ENCODE measurements at regions not wholly inside any gene's neighbourhood (a gene's known extent, or its start where the extent isn't known, plus 50 kb on each side); places are given as distances from the start of the nearest gene placed in this dataset.
"Not testable (repeated sequence)": the region's sequence is repeated elsewhere in the genome, so short reads cannot be mapped to it uniquely, and the experiment has no call there.

DNA sequence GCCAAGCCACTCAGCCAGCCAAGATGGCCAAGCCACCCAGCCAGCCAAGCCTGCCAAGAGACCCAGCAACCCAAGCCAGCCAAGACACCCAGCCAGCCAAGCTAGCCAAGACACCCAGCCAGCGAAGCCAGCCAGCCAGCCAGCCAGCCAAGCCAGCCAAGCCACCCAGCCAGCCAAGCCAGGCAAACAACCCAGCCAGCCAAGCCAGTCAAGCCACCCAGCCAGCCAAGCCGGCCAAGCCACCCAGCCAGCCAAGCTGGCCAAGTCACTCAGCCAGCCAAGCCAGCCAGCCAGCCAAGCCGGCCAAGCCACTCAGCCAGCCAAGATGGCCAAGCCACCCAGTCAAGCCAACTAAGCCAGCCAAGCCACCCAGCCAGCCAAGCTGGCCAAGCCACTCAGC is 337.5 kb upstream of the PLGLB2 start:
- not testable (repeated sequence) for DNase-seq (ENCODE audit: low read depth)

DNA sequence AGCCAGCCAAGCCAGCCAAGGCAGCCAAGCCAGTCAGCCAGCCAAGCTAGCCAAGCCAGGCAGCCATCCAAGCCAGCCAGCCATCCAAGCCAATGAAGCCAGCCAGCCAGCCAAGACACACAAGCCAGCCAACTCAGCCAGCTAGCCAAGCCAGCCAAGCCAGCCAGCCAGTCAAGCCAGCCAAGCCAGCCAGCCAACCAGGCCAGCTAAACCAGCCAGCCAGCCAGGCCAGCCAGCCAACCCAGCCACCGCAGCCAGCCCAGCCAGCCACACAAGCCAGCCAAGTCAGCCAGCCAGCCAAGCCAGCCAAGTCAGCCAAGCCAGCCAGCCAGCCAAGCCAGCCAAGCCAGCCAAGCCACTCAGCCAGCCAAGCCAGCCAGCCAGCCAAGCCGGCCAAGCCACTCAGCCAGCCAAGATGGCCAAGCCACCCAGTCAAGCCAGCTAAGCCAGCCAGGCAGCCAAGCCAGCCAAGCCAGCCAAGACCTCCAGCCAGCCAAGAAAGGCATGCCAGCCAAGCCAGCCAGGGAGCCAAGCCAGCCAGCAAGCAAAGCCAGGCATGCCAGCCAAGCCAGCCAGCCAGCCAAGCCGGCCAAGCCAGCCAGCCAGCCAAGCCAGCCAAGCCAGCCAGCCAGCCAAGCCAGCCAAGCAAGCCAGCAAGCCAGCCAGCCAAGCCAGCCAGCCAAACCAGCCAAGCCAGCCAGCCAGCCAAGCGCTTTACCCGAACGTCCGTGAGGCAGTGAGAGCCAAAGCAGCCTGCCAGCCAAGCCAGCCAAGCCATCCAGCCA is 335.7 kb upstream of the PLGLB2 start:
- DNase-seq (ENCODE audit: low read depth) = not testable (repeated sequence)

DNA sequence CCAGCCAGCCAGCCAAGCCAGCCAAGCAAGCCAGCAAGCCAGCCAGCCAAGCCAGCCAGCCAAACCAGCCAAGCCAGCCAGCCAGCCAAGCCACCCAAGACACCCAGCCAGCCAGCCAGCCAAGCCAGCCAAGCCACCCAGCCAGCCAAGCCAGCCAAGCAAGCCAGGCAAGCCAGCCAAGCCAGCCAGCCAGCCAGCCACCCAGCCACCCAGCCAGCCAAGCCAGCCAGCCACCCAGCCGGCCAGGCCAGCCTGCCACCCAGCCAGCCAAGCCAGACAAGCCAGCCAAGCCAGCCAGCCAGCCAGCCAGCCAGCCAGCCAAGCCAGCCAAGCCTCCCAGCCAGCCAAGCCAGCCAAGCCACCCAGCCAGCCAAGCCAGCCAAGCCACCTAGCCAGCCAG is 333.6 kb upstream of the PLGLB2 start:
- DNase-seq (ENCODE audit: low read depth) = not testable (repeated sequence)

DNA sequence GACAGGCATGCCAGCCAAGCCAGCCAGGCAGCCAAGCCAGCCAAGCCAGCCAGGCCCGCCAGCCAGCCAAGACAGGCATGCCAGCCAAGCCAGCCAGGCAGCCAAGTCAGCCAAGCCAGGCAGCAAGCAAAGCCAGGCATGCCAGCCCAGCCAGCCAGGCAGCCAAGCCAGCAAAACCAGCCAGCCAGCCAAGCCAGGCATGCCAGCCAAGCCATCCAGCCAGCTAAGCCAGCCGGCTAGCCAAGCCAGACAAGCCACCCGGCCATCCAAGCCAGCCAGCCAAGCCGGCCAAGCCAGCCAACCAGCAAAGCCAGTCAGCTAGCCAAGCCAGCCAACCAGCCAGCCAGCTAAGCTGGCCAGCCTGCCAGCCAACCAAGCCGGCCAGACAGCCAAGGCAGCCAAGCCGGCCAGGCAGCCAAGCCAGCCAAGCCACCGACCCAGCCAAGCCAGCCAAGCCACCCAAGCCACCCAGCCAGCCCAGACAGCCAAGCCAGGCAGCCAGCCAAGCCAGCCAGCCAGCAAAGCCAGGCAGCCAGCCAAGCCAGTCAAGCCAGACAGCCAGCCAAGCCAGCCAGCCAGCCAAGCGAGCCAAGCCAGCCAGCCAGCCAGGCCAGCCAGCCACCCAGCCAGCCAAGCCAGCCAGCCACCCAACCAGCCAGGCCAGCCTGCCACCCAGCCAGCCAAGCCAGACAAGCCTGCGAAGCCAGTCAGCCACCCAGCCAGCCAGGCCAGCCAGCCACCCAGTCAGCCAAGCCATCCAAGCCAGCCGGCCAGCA is 332.9 kb upstream of the PLGLB2 start:
- DNase-seq (ENCODE audit: low read depth) = not testable (repeated sequence)

DNA sequence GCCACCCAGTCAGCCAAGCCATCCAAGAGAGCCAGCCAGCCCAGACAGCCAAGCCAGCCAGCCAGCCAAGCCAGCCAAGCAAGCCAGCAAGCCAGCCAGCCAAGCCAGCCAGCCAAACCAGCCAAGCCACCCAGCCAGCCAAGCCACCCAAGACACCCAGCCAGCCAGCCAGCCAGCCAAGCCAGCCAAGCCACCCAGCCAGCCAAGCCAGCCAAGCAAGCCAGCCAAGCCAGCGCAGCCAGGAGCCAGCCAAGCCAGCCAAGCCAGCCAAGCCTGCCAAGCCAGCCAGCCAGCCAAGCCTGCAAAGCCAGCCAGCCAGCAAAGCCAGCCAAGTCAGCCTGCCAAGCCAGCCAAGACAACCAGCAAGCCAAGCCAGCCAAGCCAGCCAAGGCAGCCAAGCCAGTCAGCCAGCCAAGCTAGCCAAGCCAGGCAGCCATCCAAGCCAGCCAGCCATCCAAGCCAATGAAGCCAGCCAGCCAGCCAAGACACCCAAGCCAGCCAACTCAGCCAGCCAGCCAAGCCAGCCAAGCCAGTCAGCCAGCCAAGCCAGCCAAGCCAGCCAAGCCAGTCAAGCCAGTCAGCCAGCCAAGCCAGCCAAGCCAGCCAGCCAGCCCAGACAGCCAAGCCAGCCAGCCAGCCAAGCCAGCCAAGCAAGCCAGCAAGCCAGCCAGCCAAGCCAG is 332.2 kb upstream of the PLGLB2 start:
- DNase-seq (ENCODE audit: low read depth) = not testable (repeated sequence)

DNA sequence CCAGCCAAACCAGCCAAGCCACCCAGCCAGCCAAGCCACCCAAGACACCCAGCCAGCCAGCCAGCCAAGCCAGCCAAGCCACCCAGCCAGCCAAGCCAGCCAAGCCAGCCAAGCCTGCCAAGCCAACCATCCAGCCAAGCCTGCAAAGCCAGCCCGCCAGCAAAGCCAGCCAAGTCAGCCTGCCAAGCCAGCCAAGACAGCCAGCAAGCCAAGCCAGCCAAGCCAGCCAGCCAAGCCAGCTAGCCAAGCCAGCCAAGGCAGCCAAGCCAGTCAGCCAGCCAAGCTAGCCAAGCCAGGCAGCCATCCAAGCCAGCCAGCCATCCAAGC is 331.7 kb upstream of the PLGLB2 start:
- DNase-seq (ENCODE audit: low read depth) = not testable (repeated sequence)

DNA sequence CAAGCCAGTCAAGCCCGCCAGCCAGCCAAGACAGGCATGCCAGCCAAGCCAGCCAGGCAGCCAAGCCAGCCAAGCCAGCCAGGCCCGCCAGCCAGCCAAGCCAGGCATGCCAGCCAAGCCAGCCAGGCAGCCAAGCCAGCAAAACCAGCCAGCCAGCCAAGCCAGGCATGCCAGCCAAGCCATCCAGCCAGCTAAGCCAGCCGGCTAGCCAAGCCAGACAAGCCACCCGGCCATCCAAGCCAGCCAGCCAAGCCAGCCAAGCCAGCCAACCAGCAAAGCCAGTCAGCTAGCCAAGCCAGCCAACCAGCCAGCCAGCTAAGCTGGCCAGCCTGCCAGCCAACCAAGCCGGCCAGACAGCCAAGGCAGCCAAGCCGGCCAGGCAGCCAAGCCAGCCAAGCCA is 330.7 kb upstream of the PLGLB2 start:
- DNase-seq (ENCODE audit: low read depth) = not testable (repeated sequence)

DNA sequence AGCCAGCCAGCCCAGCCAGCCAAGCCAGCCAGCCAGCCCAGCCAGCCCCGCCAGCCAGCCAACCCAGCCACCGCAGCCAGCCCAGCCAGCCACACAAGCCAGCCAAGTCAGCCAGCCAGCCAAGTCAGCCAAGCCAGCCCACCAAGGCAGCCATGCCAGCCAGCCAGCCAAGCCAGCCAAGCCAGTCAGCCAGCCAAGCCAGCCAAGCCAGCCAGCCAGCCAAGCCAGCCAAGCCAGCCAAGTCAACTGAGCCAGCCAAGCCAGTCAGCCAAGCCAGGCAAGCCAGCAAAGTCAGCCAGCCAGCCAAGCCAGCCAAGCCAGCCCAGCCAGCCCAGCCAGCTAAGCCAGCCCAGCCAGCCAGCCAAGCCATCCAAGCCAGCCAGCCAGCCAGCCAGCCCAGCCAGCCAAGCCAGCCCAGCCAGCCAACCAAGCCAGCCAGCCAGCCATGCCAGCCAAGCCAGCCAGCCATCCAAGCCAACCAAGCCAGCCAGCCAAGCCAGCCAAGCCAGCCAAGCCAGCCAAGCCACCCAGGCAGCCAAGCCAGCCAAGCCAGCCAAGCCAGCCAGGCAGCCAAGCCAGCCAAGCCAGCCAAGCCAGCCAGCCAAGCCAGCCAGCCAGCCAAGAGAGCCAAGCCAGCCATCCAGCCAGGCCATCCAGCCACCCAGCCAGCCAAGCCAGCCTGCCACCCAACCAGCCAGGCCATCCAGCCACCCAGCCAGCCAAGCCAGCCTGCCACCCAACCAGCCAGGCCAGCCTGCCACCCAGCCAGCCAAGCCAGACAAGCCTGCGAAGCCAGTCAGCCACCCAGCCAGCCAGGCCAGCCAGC is 329.9 kb upstream of the PLGLB2 start:
- not testable (repeated sequence) for DNase-seq (ENCODE audit: low read depth)

DNA sequence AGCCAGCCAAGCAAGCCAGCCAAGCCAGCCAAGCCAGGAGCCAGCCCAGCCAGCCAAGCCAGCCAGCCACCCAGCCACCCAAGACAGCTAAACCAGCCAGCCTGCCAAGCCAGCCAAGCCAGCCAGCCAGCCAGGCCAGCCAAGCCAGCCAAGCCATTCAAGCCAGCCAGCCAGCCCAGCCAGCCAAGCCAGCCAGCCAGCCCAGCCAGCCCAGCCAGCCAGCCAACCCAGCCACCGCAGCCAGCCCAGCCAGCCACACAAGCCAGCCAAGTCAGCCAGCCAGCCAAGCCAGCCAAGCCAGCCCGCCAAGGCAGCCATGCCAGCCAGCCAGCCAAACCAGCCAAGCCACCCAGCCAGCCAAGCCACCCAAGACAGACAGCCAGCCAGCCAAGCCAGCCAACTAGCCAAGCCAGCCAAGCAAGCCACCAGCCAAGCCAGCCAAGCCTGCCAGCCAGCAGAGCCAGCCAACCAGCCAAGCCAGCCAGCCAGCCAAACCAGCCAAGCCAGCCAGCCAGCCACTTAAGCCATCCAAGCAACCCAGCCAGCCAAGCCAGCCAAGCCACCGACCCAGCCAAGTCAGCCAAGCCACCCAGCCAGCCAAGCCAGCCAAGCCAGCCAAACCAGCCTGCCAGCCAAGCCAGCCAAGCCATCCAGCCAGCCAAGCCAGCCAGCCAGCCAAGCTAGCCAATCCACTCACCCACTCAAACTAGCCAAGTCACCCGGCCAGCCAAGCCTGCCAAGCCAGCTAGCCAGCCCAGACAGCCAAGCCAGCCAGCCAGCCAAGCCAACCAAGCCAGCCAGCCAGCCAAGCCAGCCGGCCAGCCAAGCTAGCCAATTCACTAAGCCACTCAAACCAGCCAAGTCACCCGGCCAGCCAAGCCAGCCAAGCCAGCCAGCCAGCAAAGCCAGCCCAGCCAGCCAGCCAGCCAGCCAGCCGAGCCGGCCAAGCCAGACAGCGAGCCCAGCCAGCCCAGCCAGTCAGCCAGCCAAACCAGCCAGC is 328.8 kb upstream of the PLGLB2 start:
- DNase-seq (ENCODE audit: low read depth) = not testable (repeated sequence)

DNA sequence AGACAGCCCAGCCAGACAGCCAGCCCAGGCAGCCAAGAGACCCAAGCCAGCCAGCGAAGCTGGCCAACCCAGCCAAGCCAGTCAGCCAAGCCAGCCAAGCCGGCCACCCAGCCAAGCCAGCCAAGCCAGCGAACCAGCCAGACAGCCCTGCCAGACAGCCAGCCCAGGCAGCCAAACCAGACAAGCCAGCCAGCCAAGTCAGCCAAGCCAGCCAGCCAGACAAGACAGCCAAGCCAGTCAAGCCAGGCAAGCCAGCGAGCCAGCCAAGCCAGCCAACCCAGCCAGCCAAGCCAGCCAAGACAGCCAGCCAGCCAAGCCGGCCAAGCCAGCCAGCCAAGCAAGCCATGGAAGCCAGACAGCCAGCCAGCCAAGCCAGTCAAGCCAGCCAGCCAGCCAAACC is 327.9 kb upstream of the PLGLB2 start:
- not testable (repeated sequence) for DNase-seq (ENCODE audit: low read depth)

DNA sequence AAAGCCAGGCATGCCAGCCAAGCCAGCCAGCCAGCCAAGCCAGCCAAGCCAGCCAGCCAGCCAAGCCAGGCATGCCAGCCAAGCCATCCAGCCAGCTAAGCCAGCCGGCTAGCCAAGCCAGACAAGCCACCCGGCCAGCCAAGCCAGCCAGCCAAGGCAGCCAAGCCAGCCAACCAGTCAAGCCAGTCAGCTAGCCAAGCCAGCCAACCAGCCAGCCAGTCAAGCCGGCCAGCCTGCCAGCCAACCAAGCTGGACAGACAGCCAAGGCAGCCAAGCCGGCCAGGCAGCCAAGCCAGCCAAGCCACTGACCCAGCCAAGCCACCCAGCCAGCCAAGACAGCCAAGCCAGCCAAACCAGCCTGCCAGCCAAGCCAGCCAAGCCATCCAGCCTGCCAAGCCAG is 326.9 kb upstream of the PLGLB2 start:
- DNase-seq (ENCODE audit: low read depth) = not testable (repeated sequence)

DNA sequence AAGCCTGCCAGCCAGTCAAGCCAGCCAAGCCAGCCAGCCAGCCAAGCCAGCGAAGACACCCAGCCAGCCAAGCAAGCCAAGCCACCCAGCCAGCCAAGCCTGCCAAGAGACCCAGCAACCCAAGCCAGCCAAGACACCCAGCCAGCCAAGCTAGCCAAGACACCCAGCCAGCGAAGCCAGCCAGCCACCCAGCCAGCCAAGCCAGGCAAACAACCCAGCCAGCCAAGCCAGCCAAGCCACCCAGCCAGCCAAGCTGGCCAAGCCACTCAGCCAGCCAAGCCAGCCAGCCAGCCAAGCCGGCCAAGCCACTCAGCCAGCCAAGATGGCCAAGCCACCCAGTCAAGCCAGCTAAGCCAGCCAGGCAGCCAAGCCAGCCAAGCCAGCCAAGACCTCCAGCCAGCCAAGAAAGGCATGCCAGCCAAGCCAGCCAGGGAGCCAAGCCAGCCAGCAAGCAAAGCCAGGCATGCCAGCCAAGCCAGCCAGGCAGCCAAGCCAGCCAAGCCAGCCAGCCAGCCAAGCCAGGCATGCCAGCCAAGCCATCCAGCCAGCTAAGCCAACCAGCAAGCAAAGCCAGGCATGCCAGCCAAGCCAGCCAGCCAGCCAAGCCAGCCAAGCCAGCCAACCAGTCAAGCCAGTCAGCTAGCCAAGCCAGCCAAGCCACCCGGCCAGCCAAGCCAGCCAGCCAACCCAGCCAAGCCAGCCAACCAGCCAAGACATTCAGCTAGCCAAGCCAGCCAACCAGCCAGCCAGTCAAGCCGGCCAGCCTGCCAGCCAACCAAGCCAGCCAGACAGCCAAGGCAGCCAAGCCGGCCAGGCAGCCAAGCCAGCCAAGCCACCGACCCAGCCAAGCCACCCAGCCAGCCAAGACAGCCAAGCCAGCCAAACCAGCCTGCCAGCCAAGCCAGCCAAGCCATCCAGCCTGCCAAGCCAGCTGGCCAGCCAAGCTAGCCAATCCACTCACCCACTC is 323.8 kb upstream of the PLGLB2 start:
- DNase-seq (ENCODE audit: low read depth) = not testable (repeated sequence)

DNA sequence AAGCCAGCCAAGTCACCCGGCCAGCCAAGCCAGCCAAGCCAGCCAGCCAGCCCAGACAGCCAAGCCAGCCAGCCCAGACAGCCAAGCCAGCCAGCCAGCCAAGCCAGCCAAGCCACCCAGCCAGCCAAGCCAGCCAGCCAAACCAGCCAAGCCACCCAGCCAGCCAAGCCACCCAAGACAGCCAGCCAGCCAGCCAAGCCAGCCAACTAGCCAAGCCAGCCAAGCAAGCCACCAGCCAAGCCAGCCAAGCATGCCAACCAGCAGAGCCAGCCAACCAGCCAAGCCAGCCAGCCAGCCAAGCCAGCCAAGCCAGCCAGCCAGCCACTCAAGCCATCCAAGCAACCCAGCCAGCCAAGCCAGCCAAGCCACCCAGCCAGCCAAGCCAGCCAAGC is 323.1 kb upstream of the PLGLB2 start:
- not testable (repeated sequence) for DNase-seq (ENCODE audit: low read depth)

DNA sequence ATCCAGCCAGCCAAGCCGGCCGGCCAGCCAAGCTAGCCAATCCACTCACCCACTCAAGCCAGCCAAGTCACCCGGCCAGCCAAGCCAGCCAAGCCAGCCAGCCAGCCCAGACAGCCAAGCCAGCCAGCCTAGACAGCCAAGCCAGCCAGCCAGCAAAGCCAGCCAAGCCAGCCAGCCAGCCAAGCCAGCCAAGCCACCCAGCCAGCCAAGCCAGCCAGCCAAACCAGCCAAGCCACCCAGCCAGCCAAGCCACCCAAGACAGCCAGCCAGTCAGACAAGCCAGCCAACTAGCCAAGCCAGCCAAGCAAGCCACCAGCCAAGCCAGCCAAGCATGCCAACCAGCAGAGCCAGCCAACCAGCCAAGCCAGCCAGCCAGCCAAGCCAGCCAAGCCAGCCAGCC is 322.7 kb upstream of the PLGLB2 start:
- DNase-seq (ENCODE audit: low read depth) = not testable (repeated sequence)

DNA sequence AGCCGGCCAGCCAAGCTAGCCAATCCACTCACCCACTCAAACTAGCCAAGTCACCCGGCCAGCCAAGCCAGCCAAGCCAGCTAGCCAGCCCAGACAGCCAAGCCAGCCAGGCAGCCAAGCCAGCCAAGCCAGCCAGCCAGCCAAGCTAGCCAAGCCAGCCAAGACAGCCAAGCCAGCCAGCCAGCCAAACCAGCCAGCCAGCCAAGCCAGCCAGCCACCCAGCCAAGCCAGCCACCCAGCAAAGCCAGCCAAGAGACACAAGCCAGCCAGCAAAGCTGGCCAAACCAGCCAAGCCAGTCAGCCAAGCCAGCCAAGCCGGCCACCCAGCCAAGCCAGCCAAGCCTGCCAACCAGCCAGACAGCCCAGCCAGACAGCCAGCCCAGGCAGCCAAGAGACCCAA is 322.2 kb upstream of the PLGLB2 start:
- not testable (repeated sequence) for DNase-seq (ENCODE audit: low read depth)

DNA sequence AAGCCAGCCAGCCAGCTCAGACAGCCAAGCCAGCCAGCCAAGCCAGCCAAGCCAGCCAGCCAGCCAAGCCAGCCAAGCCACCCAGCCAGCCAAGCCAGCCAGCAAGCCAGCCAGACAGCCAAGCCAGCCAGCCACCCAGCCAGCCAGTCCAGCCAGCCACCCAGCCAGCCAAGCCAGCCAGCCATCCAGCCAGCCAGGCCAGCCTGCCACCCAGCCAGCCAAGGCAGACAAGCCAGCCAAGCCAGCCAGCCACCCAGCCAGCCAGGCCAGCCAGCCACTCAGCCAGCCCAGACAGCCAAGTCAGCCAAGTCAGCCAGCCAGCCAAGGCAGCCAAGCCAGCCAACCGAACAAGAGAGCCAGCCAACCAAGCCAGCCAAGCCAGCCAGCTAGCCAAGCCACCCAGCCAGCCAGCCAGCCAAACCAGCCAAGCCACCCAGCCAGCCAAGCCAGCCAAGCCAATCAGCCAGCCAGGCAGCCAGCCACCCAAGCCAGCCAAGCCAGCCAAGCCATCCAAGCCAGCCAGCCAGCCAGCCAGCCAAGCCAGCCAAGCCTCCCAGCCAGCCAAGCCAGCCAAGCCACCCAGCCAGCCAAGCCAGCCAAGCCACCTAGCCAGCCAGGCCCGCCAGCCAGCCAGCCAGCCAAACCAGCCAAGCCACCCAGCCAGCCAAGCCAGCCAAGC is 319.3 kb upstream of the PLGLB2 start:
- DNase-seq (ENCODE audit: low read depth) = not testable (repeated sequence)

DNA sequence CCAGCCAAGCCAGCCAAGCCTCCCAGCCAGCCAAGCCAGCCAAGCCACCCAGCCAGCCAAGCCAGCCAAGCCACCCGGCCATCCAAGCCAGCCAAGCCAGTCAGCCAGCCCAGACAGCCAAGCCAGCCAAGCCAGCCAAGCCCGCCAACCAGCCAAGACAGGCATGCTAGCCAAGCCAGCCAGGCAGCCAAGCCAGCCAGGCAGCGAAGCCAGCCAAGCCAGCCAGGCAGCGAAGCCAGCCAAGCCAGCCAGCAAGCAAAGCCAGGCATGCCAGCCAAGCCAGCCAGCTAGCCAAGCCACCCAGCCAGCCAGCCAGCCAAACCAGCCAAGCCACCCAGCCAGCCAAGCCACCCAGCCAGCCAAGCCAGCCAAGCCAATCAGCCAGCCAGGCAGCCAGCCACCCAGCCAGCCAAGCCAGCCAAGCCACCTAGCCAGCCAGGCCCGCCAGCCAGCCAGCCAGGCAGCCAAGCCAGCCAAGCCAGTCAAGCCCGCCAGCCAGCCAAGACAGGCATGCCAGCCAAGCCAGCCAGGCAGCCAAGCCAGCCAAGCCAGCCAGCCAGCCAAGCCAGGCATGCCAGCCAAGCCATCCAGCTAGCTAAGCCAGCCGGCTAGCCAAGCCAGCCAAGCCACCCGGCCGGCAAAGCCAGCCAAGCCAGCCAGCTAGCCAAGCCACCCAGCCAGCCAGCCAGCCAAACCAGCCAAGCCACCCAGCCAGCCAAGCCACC is 318.5 kb upstream of the PLGLB2 start:
- DNase-seq (ENCODE audit: low read depth) = not testable (repeated sequence)

DNA sequence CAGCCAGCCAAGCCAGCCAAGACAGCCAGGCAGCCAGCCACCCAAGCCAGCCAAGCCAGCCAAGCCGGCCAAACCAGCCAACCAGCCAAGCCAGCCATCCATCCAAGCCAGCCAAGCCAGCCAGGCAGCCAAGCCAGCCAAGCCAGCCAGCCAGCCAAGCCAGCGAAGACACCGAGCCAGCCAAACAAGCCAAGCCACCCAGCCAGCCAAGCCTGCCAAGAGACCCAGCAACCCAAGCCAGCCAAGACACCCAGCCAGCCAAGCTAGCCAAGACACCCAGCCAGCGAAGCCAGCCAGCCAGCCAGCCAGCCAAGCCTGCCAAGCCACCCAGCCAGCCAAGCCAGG is 318.0 kb upstream of the PLGLB2 start:
- not testable (repeated sequence) for DNase-seq (ENCODE audit: low read depth)

Data from stimulated activated CD8-positive, alpha-beta memory T cell treated with anti-CD3 and anti-CD28 coated beads, Interleukin-7, amount 100 ng/mL, for 24 hours (primary cell).